HepG2 (cell line): ENCODE measurements at regions not wholly inside any gene's neighbourhood (a gene's known extent, or its start where the extent isn't known, plus 50 kb on each side); places are given as distances from the start of the nearest gene placed in this dataset.

ENCODE experiments used
- BHLHE40 ChIP-seq: IDR thresholded peaks from 2 replicates; pipeline ENCODE4 v1.6.1; 2011; ENCODE audit warnings: low read length, improper control_type of control experiment
- CBX2 ChIP-seq, 2 experiments: fragments of 200-600 bp in 1 of 2; sonication (generic); formaldehyde crosslinking in 1 of 2; IDR thresholded peaks; 2 replicates each; pipeline versions ENCODE4 v1.7.0 to v1.8.1; 2018 to 2022; ENCODE audit warnings: low read depth in 2 of 2, low read length in 1 of 2, mild to moderate bottlenecking in 1 of 2, missing genetic modification reagents in 1 of 2
- FOXP1 ChIP-seq, 2 experiments: fragments of 450-650 bp in 1 of 2; IDR thresholded peaks; 2 replicates each; pipeline ENCODE4 v1.6.1; 2017 to 2018; ENCODE audit warnings: antibody characterized with exemption in 1 of 2
- KAT2B ChIP-seq: fragments of 150-350 bp; IDR thresholded peaks from 2 replicates; pipeline ENCODE4 v1.6.1; 2014; ENCODE audit warnings: low read depth, low read length, borderline replicate concordance
- KDM5B ChIP-seq: sonication (generic); formaldehyde crosslinking; IDR thresholded peaks from 2 replicates; pipeline ENCODE4 v1.4.0; 2020; ENCODE audit warnings: missing genetic modification reagents, mild to moderate bottlenecking, borderline replicate concordance
- KLF12 ChIP-seq: sonication (generic); formaldehyde crosslinking; IDR thresholded peaks from 2 replicates; pipeline ENCODE4 v1.4.0; 2020; ENCODE audit warnings: missing genetic modification reagents, borderline replicate concordance
- MAFK ChIP-seq, 2 experiments: IDR thresholded peaks in 1 of 2; conservative IDR thresholded peaks in 1 of 2; 2 replicates each; pipeline ENCODE4 v1.6.1; 2011; ENCODE audit warnings: improper control_type of control experiment in 2 of 2, low read length in 2 of 2
- NCOR1 ChIP-seq: fragments of 200-600 bp; sonication (generic); IDR thresholded peaks from 2 replicates; pipeline ENCODE4 v1.7.0; 2017; ENCODE audit warnings: antibody characterized with exemption, low read length, borderline replicate concordance
- NFKB2 ChIP-seq: sonication (generic); formaldehyde crosslinking; IDR thresholded peaks from 2 replicates; pipeline ENCODE4 v1.4.0; 2020; ENCODE audit warnings: missing genetic modification reagents, borderline replicate concordance
- SUZ12 ChIP-seq: fragments of 150-350 bp; IDR thresholded peaks from 2 replicates; pipeline ENCODE4 v1.6.1; 2014; ENCODE audit warnings: low read depth, low read length
- ZFP36L1 ChIP-seq: sonication (generic); formaldehyde crosslinking; IDR thresholded peaks from 2 replicates; pipeline ENCODE4 v1.8.0; 2022; ENCODE audit warnings: mild to moderate bottlenecking, missing genetic modification reagents, moderate library complexity
- ZNF121 ChIP-seq: sonication (generic); formaldehyde crosslinking; IDR thresholded peaks from 2 replicates; pipeline ENCODE4 v1.5.0; 2020; ENCODE audit warnings: mild to moderate bottlenecking, missing genetic modification reagents
- ZNF460 ChIP-seq: sonication (generic); formaldehyde crosslinking; IDR thresholded peaks from 2 replicates; pipeline ENCODE4 v1.5.1; 2020; ENCODE audit warnings: missing genetic modification reagents, mild to moderate bottlenecking, borderline replicate concordance
- ZNF614 ChIP-seq: IDR thresholded peaks from 2 replicates; pipeline ENCODE4 v1.6.1; 2018; ENCODE audit warnings: missing biosample characterization, missing genetic modification reagents, inconsistent platforms, borderline replicate concordance
- ZNF766 ChIP-seq: sonication (generic); formaldehyde crosslinking; IDR thresholded peaks from 2 replicates; pipeline ENCODE4 v1.5.0; 2020; ENCODE audit warnings: missing genetic modification reagents, borderline replicate concordance
- ZNF792 ChIP-seq: IDR thresholded peaks from 2 replicates; pipeline ENCODE4 v1.6.1; 2016
- ZNF83 ChIP-seq: sonication (generic); formaldehyde crosslinking; IDR thresholded peaks from 2 replicates; pipeline ENCODE4 v1.4.0; 2020; ENCODE audit warnings: missing genetic modification reagents, mild to moderate bottlenecking, borderline replicate concordance
- TF ChIP-seq, protein P1 (sequence below): sonication (generic); formaldehyde crosslinking; IDR thresholded peaks from 2 replicates; pipeline ENCODE4 v1.5.1; 2020; ENCODE audit warnings: missing genetic modification reagents, mild to moderate bottlenecking, borderline replicate concordance
- TF ChIP-seq, protein P2 (sequence below): sonication (generic); formaldehyde crosslinking; IDR thresholded peaks from 2 replicates; pipeline ENCODE4 v1.8.1; 2023; ENCODE audit warnings: mild to moderate bottlenecking, missing genetic modification reagents
- TF ChIP-seq, protein P3 (sequence below): sonication (generic); formaldehyde crosslinking; IDR thresholded peaks from 2 replicates; pipeline ENCODE4 v1.5.0; 2020; ENCODE audit warnings: mild to moderate bottlenecking, missing genetic modification reagents, borderline replicate concordance
- TF ChIP-seq, protein P4 (sequence below): sonication (generic); formaldehyde crosslinking; IDR thresholded peaks from 2 replicates; pipeline ENCODE4 v1.9.0; 2021; ENCODE audit warnings: missing genetic modification reagents, borderline replicate concordance

DNA sequence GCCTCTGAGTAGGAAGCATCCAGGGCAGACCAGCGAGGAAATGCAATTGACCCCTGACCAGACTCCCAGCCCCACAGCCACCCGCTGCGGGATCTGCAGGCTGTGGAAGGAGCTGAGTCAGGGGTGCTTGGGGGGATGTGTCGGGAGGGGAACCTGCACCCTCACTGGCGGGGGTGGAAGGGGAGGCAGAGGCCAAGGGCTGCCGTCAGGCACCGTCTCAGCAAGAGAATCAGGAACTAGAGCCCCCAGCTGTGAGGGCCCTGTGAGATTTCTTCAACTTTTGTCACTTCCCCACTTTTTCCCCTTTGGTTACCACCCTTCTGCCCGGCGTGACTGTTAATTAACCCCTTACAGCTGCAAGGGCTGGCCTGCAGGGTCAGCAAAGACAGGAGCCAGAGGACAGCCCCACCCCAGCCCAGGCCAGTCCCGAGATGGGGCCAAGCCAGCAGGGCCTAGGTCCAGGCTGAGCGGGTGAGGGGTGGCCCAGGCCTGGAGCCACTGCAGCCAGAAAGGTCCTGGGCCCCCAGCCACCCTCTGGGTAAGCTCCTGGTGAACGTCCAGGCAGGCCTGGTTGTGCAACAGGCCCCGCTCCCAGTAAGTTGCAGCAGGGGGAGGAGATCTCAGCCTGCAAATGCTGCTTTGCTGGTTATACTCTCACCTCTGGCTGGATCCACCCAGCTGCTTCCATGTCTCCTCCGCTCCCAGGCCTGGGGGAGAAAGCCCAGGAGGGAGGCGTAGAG lies 147.0 kb upstream of the ID2 start (continued):
- TF ChIP-seq, protein P1, sequence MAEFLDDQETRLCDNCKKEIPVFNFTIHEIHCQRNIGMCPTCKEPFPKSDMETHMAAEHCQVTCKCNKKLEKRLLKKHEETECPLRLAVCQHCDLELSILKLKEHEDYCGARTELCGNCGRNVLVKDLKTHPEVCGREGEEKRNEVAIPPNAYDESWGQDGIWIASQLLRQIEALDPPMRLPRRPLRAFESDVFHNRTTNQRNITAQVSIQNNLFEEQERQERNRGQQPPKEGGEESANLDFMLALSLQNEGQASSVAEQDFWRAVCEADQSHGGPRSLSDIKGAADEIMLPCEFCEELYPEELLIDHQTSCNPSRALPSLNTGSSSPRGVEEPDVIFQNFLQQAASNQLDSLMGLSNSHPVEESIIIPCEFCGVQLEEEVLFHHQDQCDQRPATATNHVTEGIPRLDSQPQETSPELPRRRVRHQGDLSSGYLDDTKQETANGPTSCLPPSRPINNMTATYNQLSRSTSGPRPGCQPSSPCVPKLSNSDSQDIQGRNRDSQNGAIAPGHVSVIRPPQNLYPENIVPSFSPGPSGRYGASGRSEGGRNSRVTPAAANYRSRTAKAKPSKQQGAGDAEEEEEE (CRISPR knock-in tag), result no peak
- 0 out of 2 replicates have a peak, but pooled peaks have one; percentile 46 for TF ChIP-seq NFKB2 (CRISPR knock-in tag)
- no peak for TF ChIP-seq CBX2 (IDR thresholded peaks at IDR 0.05; ENCODE audit: low read depth, low read length)
- no peak for TF ChIP-seq CBX2 (CRISPR knock-in tag; IDR thresholded peaks at IDR 0.05; ENCODE audit: low read depth)
- TF ChIP-seq ZNF121 (CRISPR knock-in tag), result no peak; the same call in 1 of the 2 replicates
- no peak for TF ChIP-seq MAFK (conservative IDR thresholded peaks at IDR 0.05 in 1 of 2, IDR thresholded peaks at IDR 0.05 in 1 of 2; ENCODE audit: low read length in 2 of 2)
- TF ChIP-seq KAT2B, result no peak
- no peak for TF ChIP-seq FOXP1 (IDR thresholded peaks at IDR 0.05)
- TF ChIP-seq FOXP1 (CRISPR knock-in tag; IDR thresholded peaks at IDR 0.05), result no peak
- TF ChIP-seq KDM5B, result 0 out of 2 replicates have a peak, but pooled peaks have one; percentile 36
- TF ChIP-seq, protein P2, sequence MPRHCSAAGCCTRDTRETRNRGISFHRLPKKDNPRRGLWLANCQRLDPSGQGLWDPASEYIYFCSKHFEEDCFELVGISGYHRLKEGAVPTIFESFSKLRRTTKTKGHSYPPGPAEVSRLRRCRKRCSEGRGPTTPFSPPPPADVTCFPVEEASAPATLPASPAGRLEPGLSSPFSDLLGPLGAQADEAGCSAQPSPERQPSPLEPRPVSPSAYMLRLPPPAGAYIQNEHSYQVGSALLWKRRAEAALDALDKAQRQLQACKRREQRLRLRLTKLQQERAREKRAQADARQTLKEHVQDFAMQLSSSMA (CRISPR knock-in tag), result no peak
- TF ChIP-seq ZNF614 (CRISPR knock-in tag), result peak; percentile 66; the same call in 1 of the 2 replicates
- no peak for TF ChIP-seq BHLHE40
- TF ChIP-seq SUZ12, result no peak
- TF ChIP-seq, protein P3, sequence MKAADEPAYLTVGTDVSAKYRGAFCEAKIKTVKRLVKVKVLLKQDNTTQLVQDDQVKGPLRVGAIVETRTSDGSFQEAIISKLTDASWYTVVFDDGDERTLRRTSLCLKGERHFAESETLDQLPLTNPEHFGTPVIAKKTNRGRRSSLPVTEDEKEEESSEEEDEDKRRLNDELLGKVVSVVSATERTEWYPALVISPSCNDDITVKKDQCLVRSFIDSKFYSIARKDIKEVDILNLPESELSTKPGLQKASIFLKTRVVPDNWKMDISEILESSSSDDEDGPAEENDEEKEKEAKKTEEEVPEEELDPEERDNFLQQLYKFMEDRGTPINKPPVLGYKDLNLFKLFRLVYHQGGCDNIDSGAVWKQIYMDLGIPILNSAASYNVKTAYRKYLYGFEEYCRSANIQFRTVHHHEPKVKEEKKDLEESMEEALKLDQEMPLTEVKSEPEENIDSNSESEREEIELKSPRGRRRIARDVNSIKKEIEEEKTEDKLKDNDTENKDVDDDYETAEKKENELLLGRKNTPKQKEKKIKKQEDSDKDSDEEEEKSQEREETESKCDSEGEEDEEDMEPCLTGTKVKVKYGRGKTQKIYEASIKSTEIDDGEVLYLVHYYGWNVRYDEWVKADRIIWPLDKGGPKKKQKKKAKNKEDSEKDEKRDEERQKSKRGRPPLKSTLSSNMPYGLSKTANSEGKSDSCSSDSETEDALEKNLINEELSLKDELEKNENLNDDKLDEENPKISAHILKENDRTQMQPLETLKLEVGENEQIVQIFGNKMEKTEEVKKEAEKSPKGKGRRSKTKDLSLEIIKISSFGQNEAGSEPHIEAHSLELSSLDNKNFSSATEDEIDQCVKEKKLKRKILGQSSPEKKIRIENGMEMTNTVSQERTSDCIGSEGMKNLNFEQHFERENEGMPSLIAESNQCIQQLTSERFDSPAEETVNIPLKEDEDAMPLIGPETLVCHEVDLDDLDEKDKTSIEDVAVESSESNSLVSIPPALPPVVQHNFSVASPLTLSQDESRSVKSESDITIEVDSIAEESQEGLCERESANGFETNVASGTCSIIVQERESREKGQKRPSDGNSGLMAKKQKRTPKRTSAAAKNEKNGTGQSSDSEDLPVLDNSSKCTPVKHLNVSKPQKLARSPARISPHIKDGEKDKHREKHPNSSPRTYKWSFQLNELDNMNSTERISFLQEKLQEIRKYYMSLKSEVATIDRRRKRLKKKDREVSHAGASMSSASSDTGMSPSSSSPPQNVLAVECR, result no peak; the same call in 1 of the 2 replicates
- TF ChIP-seq ZNF766 (CRISPR knock-in tag), result no peak
- 0 out of 2 replicates have a peak, but pooled peaks have one; percentile 42 for TF ChIP-seq ZNF792 (CRISPR knock-in tag)
- TF ChIP-seq, protein P4, sequence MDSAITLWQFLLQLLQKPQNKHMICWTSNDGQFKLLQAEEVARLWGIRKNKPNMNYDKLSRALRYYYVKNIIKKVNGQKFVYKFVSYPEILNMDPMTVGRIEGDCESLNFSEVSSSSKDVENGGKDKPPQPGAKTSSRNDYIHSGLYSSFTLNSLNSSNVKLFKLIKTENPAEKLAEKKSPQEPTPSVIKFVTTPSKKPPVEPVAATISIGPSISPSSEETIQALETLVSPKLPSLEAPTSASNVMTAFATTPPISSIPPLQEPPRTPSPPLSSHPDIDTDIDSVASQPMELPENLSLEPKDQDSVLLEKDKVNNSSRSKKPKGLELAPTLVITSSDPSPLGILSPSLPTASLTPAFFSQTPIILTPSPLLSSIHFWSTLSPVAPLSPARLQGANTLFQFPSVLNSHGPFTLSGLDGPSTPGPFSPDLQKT (CRISPR knock-in tag), result no peak
- TF ChIP-seq KLF12 (CRISPR knock-in tag), result no peak
- no peak for TF ChIP-seq NCOR1
- TF ChIP-seq ZNF83 (CRISPR knock-in tag), result no peak
- no peak for TF ChIP-seq ZNF460
- no peak for TF ChIP-seq ZFP36L1
